ENCODE measurements at regions not wholly inside any gene's neighbourhood (a gene's known extent, or its start where the extent isn't known, plus 50 kb on each side); places are given as distances from the start of the nearest gene placed in this dataset.

- Histone ChIP-seq H2BK120ac (ENCODE audit: low read depth, low read length) (no peak overlapping the region), H2AK5ac (ENCODE audit: low read length, severe bottlenecking) (no peak overlapping the region), H2AFZ (ENCODE audit: low read depth, low read length) (no peak overlapping the region), H3K4me1 (ENCODE audit: control insufficient read depth, insufficient read depth, low read depth, low read length) (no peaks in the 10 kb centered on the region), H3K27ac (ENCODE audit: low read length, poor library complexity, severe bottlenecking) (no peak overlapping the region), H3K9me3 (ENCODE audit: control insufficient read depth, low read length) (no peaks in the 10 kb centered on the region), H3K4ac (ENCODE audit: low read depth in 1 of 2, low read length in 2 of 2) (no peak overlapping the region), H3K27me3 (ENCODE audit: control insufficient read depth in 1 of 2, insufficient read depth in 1 of 2, low read length in 2 of 2) (no peaks in the 10 kb centered on the region), H3K9ac (ENCODE audit: low read length) (no peak overlapping the region), H3K14ac (ENCODE audit: low read length in 2 of 2) (no peak overlapping the region), H2BK5ac (ENCODE audit: low read depth, low read length, poor library complexity, severe bottlenecking) (no peak overlapping the region), H3K4me2 (ENCODE audit: low read length, poor library complexity, severe bottlenecking) (no peak overlapping the region), H3K4me3 (ENCODE audit: insufficient read depth in 1 of 2, low read depth in 1 of 2, low read length in 2 of 2) (no peak overlapping the region), H2BK12ac (ENCODE audit: low read length in 2 of 2) (no peak overlapping the region), H4K91ac (ENCODE audit: low read length) (no peak overlapping the region), H2BK15ac (ENCODE audit: low read depth, poor library complexity, severe bottlenecking) (no peak overlapping the region), H3K36me3 (ENCODE audit: control insufficient read depth in 1 of 2, insufficient read depth in 2 of 2, low read depth in 1 of 2, low read length in 2 of 2) (no peaks in the 10 kb centered on the region), H3K23ac (ENCODE audit: low read length in 2 of 2) (no peak overlapping the region), H4K8ac (ENCODE audit: low read length) (no peak overlapping the region), H3K18ac (ENCODE audit: low read depth in 1 of 2, low read length in 2 of 2) (no peak overlapping the region), H3K79me1 (replicated peaks; ENCODE audit: low read length, poor library complexity, severe bottlenecking) (no peaks in the 10 kb centered on the region)
- no peak for DNase-seq
- 100% methylated on average over 1 of the region's 1 CpG for WGBS
Observed at GRCh38 chr2:187819624-187820023, 265.4 kb upstream of the TFPI start.

GRCh38 chr2:187825108-187825507 lies 270.9 kb upstream of the TFPI start:
- WGBS, result 94% methylated on average over 12 of the region's 12 CpGs
- no peak overlapping the region for H3K4me2 ChIP-seq (ENCODE audit: low read length, poor library complexity, severe bottlenecking)

GRCh38 chr2:187826023-187826422 lies 271.8 kb upstream of the TFPI start:
- Histone ChIP-seq H3K4me3 (ENCODE audit: insufficient read depth in 1 of 2, low read depth in 1 of 2, low read length in 2 of 2) (no peak overlapping the region), H2BK5ac (ENCODE audit: low read depth, low read length, poor library complexity, severe bottlenecking) (no peak overlapping the region), H3K18ac (ENCODE audit: low read depth in 1 of 2, low read length in 2 of 2) (peak overlapping the region in 1 of 2 experiments; percentile 12), H3K4me2 (ENCODE audit: low read length, poor library complexity, severe bottlenecking) (no peak overlapping the region), H2BK15ac (ENCODE audit: low read depth, poor library complexity, severe bottlenecking) (no peak overlapping the region), H2BK12ac (ENCODE audit: low read length in 2 of 2) (no peak overlapping the region), H3K9ac (ENCODE audit: low read length) (no peak overlapping the region), H3K4ac (ENCODE audit: low read depth in 1 of 2, low read length in 2 of 2) (no peak overlapping the region), H3K23ac (ENCODE audit: low read length in 2 of 2) (no peak overlapping the region), H4K8ac (ENCODE audit: low read length) (no peak overlapping the region), H2AFZ (ENCODE audit: low read depth, low read length) (no peak overlapping the region), H3K4me1 (ENCODE audit: control insufficient read depth, insufficient read depth, low read depth, low read length) (peaks cover 1% of the 10 kb centered on the region), H2BK120ac (ENCODE audit: low read depth, low read length) (no peak overlapping the region), H3K27ac (ENCODE audit: low read length, poor library complexity, severe bottlenecking) (no peak overlapping the region), H3K14ac (ENCODE audit: low read length in 2 of 2) (peak overlapping the region in 1 of 2 experiments; percentile 57), H4K91ac (ENCODE audit: low read length) (no peak overlapping the region), H3K9me3 (ENCODE audit: control insufficient read depth, low read length) (no peaks in the 10 kb centered on the region), H3K79me1 (replicated peaks; ENCODE audit: low read length, poor library complexity, severe bottlenecking) (no peaks in the 10 kb centered on the region), H3K27me3 (ENCODE audit: control insufficient read depth in 1 of 2, insufficient read depth in 1 of 2, low read length in 2 of 2) (no peaks in the 10 kb centered on the region), H2AK5ac (ENCODE audit: low read length, severe bottlenecking) (no peak overlapping the region), H3K36me3 (ENCODE audit: control insufficient read depth in 1 of 2, insufficient read depth in 2 of 2, low read depth in 1 of 2, low read length in 2 of 2) (no peaks in the 10 kb centered on the region)
- no peak for DNase-seq
- 92% methylated on average over 2 of the region's 2 CpGs for WGBS

More at GRCh38 chr2:187825108-187825507, 270.9 kb upstream of the TFPI start:
- Histone ChIP-seq H2BK15ac (ENCODE audit: low read depth, poor library complexity, severe bottlenecking) (no peak overlapping the region), H3K27me3 (ENCODE audit: control insufficient read depth in 1 of 2, insufficient read depth in 1 of 2, low read length in 2 of 2) (no peaks in the 10 kb centered on the region), H2AK5ac (ENCODE audit: low read length, severe bottlenecking) (no peak overlapping the region), H3K4me3 (ENCODE audit: insufficient read depth in 1 of 2, low read depth in 1 of 2, low read length in 2 of 2) (no peak overlapping the region), H3K36me3 (ENCODE audit: control insufficient read depth in 1 of 2, insufficient read depth in 2 of 2, low read depth in 1 of 2, low read length in 2 of 2) (no peaks in the 10 kb centered on the region), H4K91ac (ENCODE audit: low read length) (no peak overlapping the region), H4K8ac (ENCODE audit: low read length) (no peak overlapping the region), H3K18ac (ENCODE audit: low read depth in 1 of 2, low read length in 2 of 2) (no peak overlapping the region), H2BK120ac (ENCODE audit: low read depth, low read length) (no peak overlapping the region), H3K9me3 (ENCODE audit: control insufficient read depth, low read length) (no peaks in the 10 kb centered on the region), H2BK5ac (ENCODE audit: low read depth, low read length, poor library complexity, severe bottlenecking) (no peak overlapping the region), H3K79me1 (replicated peaks; ENCODE audit: low read length, poor library complexity, severe bottlenecking) (no peaks in the 10 kb centered on the region), H2BK12ac (ENCODE audit: low read length in 2 of 2) (no peak overlapping the region), H3K27ac (ENCODE audit: low read length, poor library complexity, severe bottlenecking) (no peak overlapping the region), H3K4me1 (ENCODE audit: control insufficient read depth, insufficient read depth, low read depth, low read length) (peaks cover 1% of the 10 kb centered on the region), H3K23ac (ENCODE audit: low read length in 2 of 2) (no peak overlapping the region), H2AFZ (ENCODE audit: low read depth, low read length) (no peak overlapping the region), H3K4ac (ENCODE audit: low read depth in 1 of 2, low read length in 2 of 2) (no peak overlapping the region), H3K14ac (ENCODE audit: low read length in 2 of 2) (no peak overlapping the region), H3K9ac (ENCODE audit: low read length) (no peak overlapping the region)
- no peak for DNase-seq

- no peaks in the 10 kb centered on the region for H3K27me3 ChIP-seq (ENCODE audit: control insufficient read depth in 1 of 2, insufficient read depth in 1 of 2, low read length in 2 of 2)
- no peak overlapping the region for H2BK5ac ChIP-seq (ENCODE audit: low read depth, low read length, poor library complexity, severe bottlenecking)
- H3K4me1 ChIP-seq (ENCODE audit: control insufficient read depth, insufficient read depth, low read depth, low read length), result no peaks in the 10 kb centered on the region
- no peak overlapping the region for H3K18ac ChIP-seq (ENCODE audit: low read depth in 1 of 2, low read length in 2 of 2)
- H3K9ac ChIP-seq (ENCODE audit: low read length), result no peak overlapping the region
- H4K8ac ChIP-seq (ENCODE audit: low read length), result no peak overlapping the region
- H2BK12ac ChIP-seq (ENCODE audit: low read length in 2 of 2), result no peak overlapping the region
- no peak overlapping the region for H3K14ac ChIP-seq (ENCODE audit: low read length in 2 of 2)
- WGBS, result 97% methylated on average over 5 of the region's 5 CpGs
- no peak overlapping the region for H3K4me2 ChIP-seq (ENCODE audit: low read length, poor library complexity, severe bottlenecking)
- no peak overlapping the region for H3K27ac ChIP-seq (ENCODE audit: low read length, poor library complexity, severe bottlenecking)
- no peak overlapping the region for H2AK5ac ChIP-seq (ENCODE audit: low read length, severe bottlenecking)
- H2BK15ac ChIP-seq (ENCODE audit: low read depth, poor library complexity, severe bottlenecking), result no peak overlapping the region
- no peak overlapping the region for H3K23ac ChIP-seq (ENCODE audit: low read length in 2 of 2)
- H3K36me3 ChIP-seq (ENCODE audit: control insufficient read depth in 1 of 2, insufficient read depth in 2 of 2, low read depth in 1 of 2, low read length in 2 of 2), result no peaks in the 10 kb centered on the region
- H2BK120ac ChIP-seq (ENCODE audit: low read depth, low read length), result no peak overlapping the region
- no peaks in the 10 kb centered on the region for H3K9me3 ChIP-seq (ENCODE audit: control insufficient read depth, low read length)
- no peak overlapping the region for H3K4me3 ChIP-seq (ENCODE audit: insufficient read depth in 1 of 2, low read depth in 1 of 2, low read length in 2 of 2)
- H2AFZ ChIP-seq (ENCODE audit: low read depth, low read length), result no peak overlapping the region
- H3K4ac ChIP-seq (ENCODE audit: low read depth in 1 of 2, low read length in 2 of 2), result no peak overlapping the region
- DNase-seq, result no peak
- H3K79me1 ChIP-seq (replicated peaks; ENCODE audit: low read length, poor library complexity, severe bottlenecking), result no peaks in the 10 kb centered on the region
- no peak overlapping the region for H4K91ac ChIP-seq (ENCODE audit: low read length)
Observed at GRCh38 chr2:187834787-187835186, 280.6 kb upstream of the TFPI start.
